ENCODE measurements at regions not wholly inside any gene's neighbourhood (a gene's known extent, or its start where the extent isn't known, plus 50 kb on each side); places are given as distances from the start of the nearest gene placed in this dataset.

DNA sequence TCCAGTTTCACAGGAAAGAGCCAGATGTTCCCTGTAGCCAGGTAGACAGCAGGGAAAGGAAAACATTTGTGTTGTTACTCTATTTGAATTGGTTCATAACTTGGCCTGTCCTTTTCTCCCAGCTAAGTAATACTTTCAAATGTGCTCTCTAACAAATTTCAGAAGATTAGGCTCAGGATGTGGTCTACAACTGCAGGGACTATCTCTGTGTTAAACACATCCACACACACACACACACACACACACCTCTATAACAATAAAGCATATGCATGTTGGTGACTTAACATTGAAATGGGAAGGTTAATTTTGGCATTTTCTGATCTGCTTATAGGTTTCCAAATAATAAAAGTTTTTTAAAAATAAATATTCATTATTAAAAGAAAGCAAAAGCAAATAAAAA, 316.0 kb upstream of the ARGLU1 start:
- no peak for DNase-seq (ENCODE audit: low spot score)

DNA sequence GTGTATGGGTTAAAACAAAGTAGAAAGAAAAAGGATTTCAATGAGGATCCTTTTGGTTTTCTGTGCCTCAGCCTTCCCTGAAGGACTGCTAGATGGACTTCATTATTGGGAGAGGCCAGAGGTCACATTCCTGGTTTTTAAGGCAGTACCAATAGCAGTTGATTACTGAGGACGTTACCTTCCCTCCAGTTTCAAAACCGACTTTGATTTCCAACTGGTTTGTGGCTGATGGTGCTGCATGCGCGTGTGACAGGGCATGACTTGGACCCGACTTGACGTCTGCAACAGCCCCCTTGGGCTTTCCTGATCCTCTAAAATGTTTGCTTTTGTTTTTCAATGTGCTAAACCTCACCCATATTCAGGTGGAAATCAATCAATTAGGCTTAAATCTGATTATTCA, 314.3 kb upstream of the ARGLU1 start:
- peak; percentile 66 for DNase-seq (ENCODE audit: low spot score)

DNA sequence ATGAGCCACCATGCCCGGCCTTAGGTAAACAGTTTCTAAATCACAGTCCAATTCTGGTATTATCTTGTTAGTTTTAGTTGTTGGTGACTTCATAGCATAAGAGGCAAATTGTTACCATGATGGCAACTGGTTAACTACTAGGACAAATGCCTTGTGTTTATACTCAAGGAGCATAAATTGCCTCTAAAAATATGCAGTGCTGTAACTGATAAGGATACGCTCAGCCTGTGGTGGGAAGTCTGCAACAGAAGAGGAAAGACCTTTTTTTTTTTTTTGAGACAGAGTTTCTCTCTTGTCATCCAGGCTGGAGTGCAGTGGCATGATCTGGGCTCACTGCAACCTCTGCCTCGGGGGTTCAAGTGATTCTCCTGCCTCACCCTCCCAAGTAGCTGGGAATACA, 311.9 kb upstream of the ARGLU1 start:
- DNase-seq (ENCODE audit: low spot score) = no peak

DNA sequence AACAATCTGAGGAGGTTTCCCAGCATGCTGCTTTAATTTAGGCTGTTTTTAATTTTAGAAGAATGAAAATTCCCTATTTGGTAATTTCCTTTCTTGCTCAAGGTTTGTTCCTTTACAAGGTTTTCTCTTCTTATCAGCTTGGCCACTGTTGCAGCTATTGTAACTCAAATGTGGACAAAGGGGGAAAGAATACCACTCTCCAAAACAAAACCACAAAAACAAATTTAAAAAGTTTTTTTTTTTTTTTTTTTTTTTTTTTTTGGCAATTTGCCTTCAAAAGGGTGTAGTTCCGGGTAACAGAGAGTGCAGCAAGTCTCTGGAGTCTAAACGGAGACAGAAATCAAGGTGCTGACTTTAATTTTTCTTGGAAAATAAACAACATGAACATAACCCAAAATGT, 306.4 kb upstream of the ARGLU1 start:
- no peak for DNase-seq (ENCODE audit: low spot score)

DNA sequence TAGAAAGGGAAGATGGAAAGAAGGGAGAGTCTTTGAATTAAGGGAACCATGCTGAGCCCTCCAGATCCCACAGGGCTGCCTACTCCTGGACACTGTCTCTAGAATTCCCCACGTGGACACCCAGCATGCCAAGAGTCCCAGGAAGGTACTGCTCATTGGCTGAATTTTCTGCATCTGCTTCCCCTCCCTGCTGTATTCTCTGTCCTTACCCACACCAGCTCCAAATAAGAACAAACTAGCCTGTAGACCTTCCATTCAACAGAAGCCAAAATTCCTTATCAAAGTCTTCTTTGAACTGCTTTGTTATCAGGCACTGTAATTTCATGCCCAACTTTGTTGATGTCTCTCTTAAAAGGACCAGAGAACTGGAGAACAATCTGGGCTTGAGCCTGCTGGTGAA, 305.9 kb upstream of the ARGLU1 start:
- DNase-seq (ENCODE audit: low spot score) = no peak

DNA sequence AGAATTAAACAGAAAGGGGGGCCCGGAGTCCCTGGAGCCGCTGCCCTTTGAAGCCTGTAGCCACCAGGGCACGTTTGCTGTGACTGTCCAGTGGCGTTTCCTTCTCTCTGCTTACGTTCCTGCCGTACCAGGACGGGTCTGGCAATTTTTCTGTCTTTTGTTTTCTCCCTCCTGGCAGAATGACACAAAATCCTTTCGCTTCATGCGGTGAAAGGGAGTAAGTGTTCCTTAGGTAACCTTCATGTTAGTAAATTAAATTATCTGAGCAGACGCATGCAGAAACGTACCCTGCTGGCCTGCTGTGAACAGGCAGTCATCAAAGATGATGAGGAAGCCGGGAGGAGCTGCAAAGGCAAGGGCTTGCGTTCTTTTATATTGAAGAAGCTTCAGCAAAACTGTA, 299.3 kb upstream of the ARGLU1 start:
- no peak for DNase-seq (ENCODE audit: low spot score)

DNA sequence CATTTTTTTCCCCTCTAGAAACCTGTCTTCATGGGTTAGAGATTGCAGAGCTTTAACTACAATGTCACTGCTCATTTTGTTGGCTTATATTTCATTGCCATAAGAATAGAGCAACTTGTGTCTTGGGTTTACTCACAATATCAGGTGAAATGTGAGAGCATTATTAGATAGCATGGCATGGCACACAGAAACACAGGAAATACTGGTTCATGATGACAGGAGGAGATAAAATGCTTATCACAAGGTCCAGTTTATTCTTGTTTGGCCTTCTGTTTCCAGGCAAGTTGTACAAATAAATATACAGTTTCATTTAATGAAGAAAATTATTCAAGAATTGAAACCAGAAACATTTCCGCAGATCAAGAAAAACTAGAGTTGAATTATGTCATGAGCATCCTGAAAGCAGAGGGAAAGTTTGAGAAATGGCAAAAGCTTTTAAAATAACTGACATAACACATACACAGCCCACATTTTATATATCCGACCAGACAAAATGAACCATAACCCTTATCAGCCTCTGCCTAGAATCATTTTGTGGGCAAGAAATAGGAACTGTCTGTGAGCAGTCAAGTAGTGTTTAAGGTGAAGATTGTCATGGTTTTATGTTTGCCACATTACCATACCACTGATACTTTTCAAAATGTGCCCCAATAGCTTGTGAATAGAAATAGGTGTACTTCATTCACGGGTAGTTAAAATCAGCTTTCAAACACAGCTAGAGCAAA, 297.9 kb upstream of the ARGLU1 start:
- DNase-seq (ENCODE audit: low spot score) = no peak

DNA sequence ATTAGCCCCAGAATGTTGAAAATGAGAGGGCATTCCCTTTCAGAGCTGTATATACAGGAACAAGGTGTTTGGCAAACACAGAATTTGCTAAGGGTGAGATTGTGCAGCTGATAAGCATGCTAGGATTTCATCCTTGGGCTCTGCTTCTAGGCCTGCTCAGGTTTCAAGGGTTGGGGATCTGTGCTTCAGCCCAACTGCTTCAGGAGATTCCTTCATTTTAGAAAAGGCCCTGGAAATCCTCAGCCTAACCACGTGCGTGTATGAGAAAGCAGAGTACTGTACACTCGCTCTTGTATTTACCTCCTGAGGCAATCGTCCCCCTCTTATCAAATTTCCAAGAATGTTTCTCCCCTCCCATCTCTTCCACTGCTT, 291.6 kb upstream of the ARGLU1 start:
- no peak for DNase-seq (ENCODE audit: low spot score)

DNA sequence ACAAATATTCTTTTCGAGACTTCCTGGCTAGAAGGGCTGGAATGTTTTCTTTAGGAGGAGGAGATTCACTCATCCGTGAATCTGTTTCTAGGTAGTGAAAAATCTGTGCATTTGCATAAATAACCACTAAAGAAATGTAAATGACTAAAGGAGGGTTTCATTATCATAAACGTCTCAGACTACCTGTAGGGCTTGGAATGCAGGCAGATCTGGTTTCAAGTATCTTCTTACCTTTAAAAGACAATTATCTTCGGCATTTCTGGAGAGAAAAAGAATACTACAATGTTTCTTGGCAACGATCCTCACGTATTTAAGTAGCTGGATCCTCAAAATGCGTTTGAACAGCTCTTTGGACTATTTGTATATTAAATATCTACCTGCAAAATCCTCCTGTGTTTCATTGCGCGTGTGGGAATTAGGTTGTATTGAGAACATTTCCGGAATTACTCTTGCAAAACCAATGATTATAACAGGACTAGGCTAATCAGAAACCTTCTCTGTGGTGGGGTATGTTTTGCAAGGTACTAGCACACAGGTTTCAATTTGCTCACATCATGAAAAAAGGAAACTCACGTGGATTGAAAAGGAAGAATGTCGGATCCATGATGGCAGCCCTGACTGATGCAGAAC, 291.1 kb upstream of the ARGLU1 start:
- no peak for DNase-seq (ENCODE audit: low spot score)

DNA sequence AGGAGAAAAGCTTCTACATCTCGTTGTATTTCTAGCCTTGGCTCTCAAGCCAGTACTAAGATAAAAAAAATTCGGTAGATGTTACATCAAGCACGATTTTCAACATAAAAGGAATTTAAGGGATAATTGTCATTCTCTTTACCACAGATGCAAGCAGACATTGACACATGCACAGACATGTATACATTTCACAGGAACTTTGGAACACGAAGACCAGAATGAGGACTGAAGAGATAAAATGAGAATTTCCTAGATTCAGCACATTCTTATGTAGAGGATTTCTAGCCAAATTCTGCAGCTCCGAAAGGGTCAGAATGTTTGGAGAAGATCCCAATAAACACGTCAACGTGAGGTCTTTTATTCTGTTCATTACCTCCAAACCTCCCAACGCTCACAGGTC, 284.5 kb upstream of the ARGLU1 start:
- DNase-seq (ENCODE audit: low spot score) = no peak

DNA sequence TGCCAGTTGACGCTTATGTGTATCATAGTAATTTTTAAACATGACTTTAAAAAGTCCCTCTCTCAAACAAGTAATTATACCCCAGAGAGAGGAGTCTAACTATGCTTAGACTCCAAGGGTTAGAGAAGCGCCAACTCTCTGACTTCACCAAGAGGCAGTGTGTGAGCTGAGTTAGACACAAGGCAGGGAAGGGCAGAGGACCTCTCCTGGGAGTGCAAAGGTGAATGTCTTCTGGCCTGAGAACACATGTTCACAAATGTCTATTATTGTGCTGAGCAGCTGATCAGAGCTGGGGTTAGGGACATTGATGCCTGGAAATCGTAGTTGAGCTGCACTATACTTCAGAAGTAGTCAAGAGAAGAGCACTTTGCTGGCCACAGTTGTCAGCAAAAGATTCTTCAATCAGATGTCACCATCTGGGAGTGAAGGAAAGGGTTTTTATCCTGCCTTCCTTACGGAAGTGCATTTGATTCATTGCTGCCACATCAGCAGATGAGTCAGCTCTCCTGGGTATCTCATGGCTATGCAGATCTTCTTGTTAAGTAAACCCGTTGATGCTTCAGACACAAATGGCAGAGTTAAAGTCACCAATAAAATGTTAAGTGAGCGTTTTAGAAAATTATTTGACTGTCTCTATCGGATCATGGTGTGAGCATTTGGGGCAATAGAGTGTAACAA, 283.2 kb upstream of the ARGLU1 start:
- no peak for DNase-seq (ENCODE audit: low spot score)

DNA sequence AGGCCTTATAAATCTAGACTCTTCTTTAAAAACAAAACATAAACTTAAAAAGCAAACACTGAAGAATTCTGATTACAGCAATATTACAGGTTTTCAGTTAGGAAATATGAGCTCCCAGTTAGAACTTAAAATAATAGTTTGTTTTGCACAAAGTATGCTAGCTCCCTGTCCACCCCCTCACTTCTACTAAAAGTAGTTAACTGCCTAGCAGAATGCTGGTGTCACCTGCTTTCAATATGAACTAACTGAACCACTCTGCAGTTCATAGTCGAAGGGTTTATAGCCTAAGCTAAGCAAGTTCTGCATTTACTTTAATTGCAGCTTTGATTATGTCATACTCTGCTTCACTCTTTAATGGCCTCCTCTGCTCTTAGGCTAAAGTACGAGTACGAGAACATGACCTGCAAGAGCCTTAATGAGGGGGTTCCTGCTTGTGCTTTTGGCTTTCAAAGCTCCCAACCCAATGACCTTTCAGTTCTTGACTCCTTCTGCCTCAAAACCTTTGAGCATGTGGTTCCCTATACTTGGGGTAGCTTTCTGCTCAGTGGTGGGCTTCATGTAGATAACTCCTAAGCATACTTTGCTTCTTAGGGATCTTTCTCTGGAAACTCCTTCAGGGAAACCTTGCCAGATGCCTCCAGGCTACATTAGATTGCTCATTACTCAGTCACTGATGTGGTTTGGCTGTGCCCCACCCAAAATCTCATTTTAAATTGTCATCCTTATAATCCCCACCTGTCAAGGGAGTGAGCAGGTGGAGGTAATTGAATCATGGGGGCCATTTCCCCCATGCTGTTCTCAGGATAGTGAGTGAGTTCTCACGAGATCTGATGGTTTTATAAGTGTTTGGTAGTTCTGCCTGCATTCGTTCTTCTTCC, 278.9 kb upstream of the ARGLU1 start:
- no peak for DNase-seq (ENCODE audit: low spot score)

DNA sequence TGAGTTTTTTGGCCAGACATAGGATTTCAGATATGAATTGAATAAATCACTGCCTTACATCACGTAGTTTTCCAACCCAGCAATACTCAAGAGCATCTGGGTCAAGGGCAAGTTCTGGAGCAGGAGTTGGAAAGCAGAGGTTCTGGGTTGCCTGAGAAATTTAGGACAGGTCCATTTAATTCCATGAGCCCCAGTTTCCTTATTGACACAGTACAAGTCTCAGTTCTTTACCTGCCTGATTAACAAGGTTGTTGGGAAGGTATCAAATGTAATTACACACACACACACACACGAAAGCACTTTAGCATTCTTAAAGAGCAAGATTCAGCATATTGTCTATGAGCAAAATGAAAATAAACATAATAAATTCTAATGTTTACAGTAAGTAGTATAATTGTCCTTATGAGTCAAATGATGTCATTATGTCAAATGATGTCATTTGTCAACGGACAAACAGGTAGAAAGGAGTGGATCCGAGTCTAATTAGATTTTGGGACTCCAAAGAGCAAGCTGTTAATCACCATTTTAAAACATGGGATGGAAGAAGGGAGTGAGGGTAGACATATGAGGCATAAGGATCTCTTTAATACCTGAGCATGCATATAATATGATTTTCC, 268.4 kb upstream of the ARGLU1 start:
- DNase-seq (ENCODE audit: low spot score) = no peak

DNA sequence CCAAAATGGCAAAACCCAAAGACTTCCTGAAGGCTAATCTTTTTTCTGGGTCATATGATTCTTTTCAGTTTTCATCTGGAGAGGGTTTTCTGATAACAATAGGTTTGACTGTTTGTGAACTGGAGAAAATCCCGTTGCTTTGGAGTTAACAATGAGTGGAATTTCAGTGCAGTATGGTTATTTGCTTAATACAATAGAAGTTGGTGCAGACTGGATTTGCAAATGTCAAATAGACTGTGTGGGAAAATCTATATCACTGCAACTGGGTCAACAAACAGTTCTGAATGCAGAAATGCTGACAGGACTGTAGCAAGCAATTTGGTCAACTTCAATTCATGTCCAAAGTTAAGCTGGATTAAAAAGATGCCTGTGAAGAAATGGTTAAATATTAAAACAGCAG, 267.5 kb upstream of the ARGLU1 start:
- no peak for DNase-seq (ENCODE audit: low spot score)

DNA sequence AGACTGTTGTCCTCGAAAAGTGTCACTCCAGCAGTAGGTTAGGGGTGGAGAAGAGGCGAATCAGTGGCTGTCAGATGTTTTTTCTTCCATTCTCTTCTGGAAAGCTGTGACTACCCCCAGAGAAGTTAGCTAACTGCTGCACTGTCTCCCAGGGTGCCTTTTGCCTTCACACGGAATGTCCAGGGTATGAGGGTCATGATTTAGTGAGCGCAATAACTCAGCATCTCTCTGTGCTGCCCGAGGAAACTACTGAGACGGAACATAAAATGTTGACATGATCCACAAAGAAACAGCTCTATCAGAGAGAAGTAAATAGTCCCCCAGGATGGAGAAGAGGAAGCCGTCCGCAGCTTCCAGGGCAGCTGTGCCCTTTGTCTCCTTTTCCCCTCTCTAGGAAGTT, 254.0 kb upstream of the ARGLU1 start:
- no peak for DNase-seq (ENCODE audit: low spot score)

DNA sequence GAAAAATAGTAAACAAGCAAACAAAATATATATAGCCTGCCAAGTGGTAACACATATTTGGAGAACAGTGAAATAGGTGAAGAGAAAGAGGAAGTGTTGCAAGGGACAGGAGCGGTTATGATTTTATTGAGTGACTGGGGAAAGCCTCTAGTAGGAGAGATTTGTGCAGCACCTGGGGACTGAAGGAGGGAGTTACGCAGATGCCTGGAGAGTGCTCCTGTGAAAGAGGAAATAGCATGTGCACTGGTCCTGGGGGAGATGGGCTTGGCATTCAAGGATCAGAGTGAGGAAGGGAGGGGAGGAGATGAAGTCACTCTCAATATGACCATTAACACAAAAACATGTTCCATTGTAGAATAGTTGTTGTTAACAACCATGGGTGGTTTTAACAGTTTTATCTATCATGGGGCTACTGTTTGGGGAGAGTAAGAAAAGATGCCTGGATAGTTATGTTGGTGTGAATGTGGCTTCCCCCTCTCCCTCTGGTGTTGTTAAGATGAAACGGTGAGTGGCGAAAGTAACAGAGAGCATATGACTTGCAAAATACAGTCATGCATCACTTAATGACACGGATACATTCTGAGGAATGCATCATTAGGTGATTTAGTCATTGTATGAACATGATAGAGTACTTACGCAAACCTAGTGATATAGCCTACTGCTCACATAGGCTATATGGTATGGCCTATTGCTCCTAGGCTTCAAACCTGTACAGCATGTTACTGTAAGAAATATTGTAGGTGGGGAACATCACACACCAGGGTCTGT, 251.7 kb upstream of the ARGLU1 start:
- DNase-seq (ENCODE audit: low spot score) = no peak

DNA sequence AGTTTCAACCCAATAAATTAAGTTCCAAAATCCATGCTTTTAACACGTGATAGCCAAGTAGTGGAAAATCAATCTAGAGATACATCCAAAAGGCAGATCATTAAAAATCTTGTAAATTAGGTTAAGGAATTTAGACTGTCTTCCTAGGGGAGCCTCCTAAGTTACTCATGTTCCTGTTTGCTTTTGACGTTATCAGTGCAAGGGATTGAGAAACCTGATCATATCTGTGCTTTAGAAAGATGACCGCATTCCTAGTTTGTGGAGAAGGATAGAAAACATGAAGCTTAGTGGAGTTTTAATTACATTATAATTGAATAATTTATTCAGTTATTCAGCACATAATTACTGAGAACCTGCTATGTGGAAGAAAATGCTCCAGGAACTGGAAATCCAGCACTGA, 251.0 kb upstream of the ARGLU1 start:
- DNase-seq (ENCODE audit: low spot score) = no peak

DNA sequence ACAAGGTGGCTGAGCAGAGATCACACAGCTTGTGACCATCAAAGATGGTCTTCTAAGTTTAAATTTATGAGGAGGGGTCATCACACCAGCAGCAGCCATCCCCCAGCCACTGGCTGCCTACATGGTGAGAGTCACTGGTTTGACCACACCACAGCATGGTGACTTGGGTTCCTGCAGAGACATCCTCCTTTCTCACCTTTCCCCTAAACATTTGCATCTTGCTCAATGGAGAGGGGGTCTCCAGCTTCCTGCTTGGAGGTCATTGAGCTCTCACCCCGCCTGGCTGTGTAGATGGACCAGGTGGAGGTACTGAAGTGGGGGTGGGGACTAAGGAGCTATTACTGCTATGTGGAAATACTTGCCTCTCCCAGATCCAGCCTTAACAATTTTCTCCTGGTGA, 247.6 kb upstream of the ARGLU1 start:
- DNase-seq (ENCODE audit: low spot score) = no peak

DNA sequence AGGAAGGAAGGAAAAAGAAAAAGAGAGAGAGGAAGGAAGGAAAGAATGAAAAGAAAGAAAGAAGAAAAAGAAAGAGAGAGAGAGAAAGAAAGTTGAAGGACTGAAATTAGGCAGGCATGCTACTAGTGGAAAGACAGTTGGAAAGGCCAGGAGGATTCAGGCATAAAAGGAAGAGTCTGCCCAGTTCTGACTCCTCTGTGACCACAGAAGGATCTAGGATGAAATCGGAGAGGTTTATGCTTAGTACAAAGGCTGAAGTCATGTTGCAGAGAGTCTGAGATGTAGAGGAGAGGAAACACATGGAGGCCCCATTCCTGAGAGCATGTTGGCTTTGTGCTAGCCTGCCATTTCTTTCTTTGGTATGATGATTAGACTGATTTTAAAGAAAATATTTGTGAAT, 246.5 kb upstream of the ARGLU1 start:
- no peak for DNase-seq (ENCODE audit: low spot score)

DNA sequence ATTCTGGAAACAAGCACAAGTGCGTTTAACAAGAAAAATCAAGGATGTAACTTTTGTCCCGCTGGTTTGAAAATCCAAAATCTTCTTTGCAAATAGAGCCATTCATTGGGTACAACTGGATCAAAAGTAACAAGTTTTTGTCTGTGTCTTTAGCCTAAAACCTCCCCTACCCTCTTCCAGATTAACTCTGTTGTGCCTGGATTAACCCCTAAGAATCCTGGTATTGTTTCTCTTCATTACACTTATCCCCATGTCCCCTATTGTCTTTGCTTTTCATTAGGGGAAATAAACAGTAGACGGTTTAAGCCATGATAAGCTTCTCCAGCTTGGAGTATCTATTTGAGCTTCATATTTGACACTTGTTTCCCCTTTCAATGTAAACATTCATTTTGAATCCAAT, 242.1 kb upstream of the ARGLU1 start:
- no peak for DNase-seq (ENCODE audit: low spot score)

DNA sequence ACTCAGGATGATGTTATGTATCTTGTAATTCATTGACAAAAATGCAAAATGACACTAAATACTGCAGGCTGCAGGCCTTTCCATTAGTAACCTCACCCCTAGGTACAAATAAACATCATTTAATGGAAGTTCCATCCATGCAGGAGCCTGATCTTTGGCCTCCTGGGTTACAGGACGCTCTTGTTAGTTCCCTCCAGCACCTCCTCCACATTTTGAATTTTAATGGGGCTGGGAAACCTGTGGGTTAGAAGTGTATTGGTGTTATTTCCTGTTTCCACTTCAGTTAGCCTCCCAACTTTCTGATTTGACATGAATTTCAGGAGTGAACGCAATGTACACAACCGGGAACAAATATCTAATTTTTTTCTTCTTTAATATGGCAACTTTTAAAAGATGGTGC, 237.1 kb upstream of the ARGLU1 start:
- no peak for DNase-seq (ENCODE audit: low spot score)

DNA sequence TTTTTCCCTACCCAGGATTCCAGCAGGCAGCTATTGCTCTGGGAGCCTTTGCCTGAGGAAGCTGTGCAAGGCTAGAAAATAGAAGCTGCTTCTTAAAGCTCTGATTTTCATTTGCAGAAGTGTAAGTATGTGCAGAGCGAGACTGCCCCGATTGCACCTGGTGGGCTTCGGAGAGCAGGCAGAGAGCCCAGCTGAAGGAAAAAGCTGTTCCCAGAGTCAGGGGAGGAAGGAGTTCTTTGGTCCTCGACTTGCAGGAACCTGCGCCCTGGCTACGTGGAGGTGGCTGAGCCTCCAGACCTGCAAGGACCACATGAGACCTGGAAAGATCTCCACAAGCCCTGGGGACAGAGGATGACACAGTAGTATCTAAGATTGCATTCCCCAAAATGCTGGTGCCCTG, 235.0 kb upstream of the ARGLU1 start:
- DNase-seq (ENCODE audit: low spot score) = no peak

Measured in ecto neural progenitor cell (in vitro differentiated cells).